ENCODE measurements at regions not wholly inside any gene's neighbourhood (a gene's known extent, or its start where the extent isn't known, plus 50 kb on each side); places are given as distances from the start of the nearest gene placed in this dataset.
A peak's percentile ranks its signal among the peaks of the same experiment; 100 is the strongest.

DNA sequence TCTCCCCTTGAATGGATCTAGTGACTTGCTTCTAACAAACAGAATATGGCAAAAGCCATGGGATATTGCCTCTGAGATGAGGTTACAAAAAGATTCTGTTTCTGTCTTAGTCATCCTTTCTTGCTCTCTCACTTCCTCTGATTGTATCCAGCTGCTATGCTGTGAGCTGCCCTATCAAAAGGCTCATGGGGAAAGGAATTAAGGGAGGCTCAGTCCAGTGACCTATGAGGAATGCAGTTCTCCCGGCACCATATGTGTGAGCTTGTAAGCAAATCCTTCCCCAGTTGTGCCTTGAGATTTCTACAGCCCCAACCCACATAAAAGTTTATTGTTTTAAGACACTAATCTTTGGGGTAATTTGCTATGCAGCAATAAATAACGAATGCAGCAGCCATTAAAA is 183.1 kb downstream of the KLHL28 start:
- H3K27ac ChIP-seq (ENCODE audit: low read length), result no peak overlapping the region
- H2AFZ ChIP-seq (ENCODE audit: low read depth, low read length), result no peak overlapping the region
- peaks cover 10% of the 10 kb centered on the region for H3K4me1 ChIP-seq (ENCODE audit: low read length)
- H3K36me3 ChIP-seq (replicated peaks; ENCODE audit: low read depth, low read length), result no peaks in the 10 kb centered on the region
- H3K4me2 ChIP-seq (ENCODE audit: low read length), result peak overlapping the region; percentile 34
- H3K9ac ChIP-seq (ENCODE audit: low read length), result no peak overlapping the region
- no peaks in the 10 kb centered on the region for H3K79me2 ChIP-seq (ENCODE audit: low read length)
- H3K4me3 ChIP-seq (ENCODE audit: low read length), result no peak overlapping the region
- H3K27me3 ChIP-seq (ENCODE audit: low read depth, low read length), result no peaks in the 10 kb centered on the region
- H4K20me1 ChIP-seq (ENCODE audit: insufficient read depth, low read length), result no peaks in the 10 kb centered on the region
- TF ChIP-seq EZH2phosphoT487 (IDR thresholded peaks at IDR 0.05; ENCODE audit: low read depth), result no peak
- TF ChIP-seq, protein P1, sequence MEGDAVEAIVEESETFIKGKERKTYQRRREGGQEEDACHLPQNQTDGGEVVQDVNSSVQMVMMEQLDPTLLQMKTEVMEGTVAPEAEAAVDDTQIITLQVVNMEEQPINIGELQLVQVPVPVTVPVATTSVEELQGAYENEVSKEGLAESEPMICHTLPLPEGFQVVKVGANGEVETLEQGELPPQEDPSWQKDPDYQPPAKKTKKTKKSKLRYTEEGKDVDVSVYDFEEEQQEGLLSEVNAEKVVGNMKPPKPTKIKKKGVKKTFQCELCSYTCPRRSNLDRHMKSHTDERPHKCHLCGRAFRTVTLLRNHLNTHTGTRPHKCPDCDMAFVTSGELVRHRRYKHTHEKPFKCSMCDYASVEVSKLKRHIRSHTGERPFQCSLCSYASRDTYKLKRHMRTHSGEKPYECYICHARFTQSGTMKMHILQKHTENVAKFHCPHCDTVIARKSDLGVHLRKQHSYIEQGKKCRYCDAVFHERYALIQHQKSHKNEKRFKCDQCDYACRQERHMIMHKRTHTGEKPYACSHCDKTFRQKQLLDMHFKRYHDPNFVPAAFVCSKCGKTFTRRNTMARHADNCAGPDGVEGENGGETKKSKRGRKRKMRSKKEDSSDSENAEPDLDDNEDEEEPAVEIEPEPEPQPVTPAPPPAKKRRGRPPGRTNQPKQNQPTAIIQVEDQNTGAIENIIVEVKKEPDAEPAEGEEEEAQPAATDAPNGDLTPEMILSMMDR (IDR thresholded peaks at IDR 0.05; ENCODE audit: low read depth, low read length), result no peak
- H3K9me3 ChIP-seq (ENCODE audit: insufficient read depth, low read length), result no peaks in the 10 kb centered on the region

DNA sequence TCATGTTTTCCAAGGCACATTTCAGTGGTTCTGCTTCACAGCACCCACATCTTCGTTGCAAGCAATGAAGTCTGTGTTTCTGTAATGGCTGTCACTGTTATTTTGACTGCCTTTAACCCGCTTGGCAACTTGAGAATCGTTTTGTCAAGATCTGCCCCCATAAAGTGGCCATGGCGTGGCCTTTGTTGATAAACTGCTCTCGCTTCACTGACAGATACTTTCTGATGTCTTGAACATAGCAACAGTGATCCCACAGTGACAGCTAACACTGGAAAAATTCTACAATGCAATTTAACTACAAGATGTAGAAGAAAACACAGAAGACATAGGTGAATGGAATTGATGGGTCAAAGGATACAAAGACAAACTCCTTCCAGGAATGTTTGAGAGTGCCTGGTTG is 184.2 kb downstream of the KLHL28 start:
- Histone ChIP-seq H4K20me1 (ENCODE audit: insufficient read depth, low read length) (no peaks in the 10 kb centered on the region), H3K9me3 (ENCODE audit: insufficient read depth, low read length) (no peaks in the 10 kb centered on the region), H2AFZ (ENCODE audit: low read depth, low read length) (no peak overlapping the region), H3K79me2 (ENCODE audit: low read length) (no peaks in the 10 kb centered on the region), H3K9ac (ENCODE audit: low read length) (no peak overlapping the region), H3K27me3 (ENCODE audit: low read depth, low read length) (no peaks in the 10 kb centered on the region), H3K4me1 (ENCODE audit: low read length) (peaks cover 10% of the 10 kb centered on the region), H3K4me2 (ENCODE audit: low read length) (no peak overlapping the region), H3K4me3 (ENCODE audit: low read length) (no peak overlapping the region), H3K36me3 (replicated peaks; ENCODE audit: low read depth, low read length) (no peaks in the 10 kb centered on the region), H3K27ac (ENCODE audit: low read length) (no peak overlapping the region)
- TF ChIP-seq, protein P1 (IDR thresholded peaks at IDR 0.05; ENCODE audit: low read depth, low read length), result no peak
- no peak for TF ChIP-seq EZH2phosphoT487 (IDR thresholded peaks at IDR 0.05; ENCODE audit: low read depth)

DNA sequence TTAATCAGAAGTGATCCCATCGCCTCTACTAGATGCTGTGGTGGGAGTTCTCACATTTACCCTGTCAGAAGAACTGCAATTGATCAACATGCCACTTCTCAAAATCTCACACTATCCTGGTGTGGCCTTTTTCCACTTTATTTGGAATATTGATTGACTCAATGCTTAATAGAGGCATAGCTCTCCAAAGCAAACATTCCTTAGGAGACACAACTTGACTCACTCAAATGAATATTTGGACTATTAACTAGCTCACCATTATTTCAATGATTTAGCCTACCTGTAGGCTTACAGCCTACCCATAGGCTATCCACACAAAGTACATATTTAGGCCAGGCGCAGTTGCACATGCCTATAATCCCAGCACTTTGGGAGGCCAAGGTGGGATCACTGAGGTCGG is 186.5 kb downstream of the KLHL28 start:
- H3K4me2 ChIP-seq (ENCODE audit: low read length), result no peak overlapping the region

DNA sequence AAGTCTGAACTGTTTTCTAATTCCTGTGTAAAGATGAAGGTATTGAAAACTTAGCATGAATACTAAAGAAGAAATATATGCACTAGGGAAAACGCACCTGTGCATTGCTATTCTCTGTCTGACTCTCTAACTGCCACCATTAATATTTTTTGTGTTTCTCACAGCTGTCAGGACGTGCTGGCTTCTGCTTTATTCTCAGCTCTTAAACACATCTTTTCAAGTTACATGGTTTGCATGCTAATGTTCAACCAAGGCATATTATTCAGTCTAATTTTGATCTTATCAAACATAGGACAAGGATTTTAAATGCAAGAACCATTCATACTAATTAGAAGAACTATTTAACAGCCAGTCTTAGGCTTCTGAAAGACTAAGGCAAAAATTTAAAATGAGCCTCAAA is 187.4 kb downstream of the KLHL28 start:
- Histone ChIP-seq H3K4me1 (ENCODE audit: low read length) (peaks cover 10% of the 10 kb centered on the region), H4K20me1 (ENCODE audit: insufficient read depth, low read length) (no peaks in the 10 kb centered on the region), H3K4me3 (ENCODE audit: low read length) (no peak overlapping the region), H3K9me3 (ENCODE audit: insufficient read depth, low read length) (no peaks in the 10 kb centered on the region), H3K79me2 (ENCODE audit: low read length) (no peaks in the 10 kb centered on the region), H3K9ac (ENCODE audit: low read length) (no peak overlapping the region), H3K36me3 (replicated peaks; ENCODE audit: low read depth, low read length) (no peaks in the 10 kb centered on the region), H3K27ac (ENCODE audit: low read length) (no peak overlapping the region), H2AFZ (ENCODE audit: low read depth, low read length) (no peak overlapping the region), H3K4me2 (ENCODE audit: low read length) (no peak overlapping the region), H3K27me3 (ENCODE audit: low read depth, low read length) (no peaks in the 10 kb centered on the region)
- TF ChIP-seq EZH2phosphoT487 (IDR thresholded peaks at IDR 0.05; ENCODE audit: low read depth), result no peak
- TF ChIP-seq, protein P1 (IDR thresholded peaks at IDR 0.05; ENCODE audit: low read depth, low read length), result no peak

More for the DNA sequence above, 186.5 kb downstream of the KLHL28 start:
- H3K27ac ChIP-seq (ENCODE audit: low read length), result no peak overlapping the region
- no peak overlapping the region for H2AFZ ChIP-seq (ENCODE audit: low read depth, low read length)
- H3K4me3 ChIP-seq (ENCODE audit: low read length), result no peak overlapping the region
- no peaks in the 10 kb centered on the region for H4K20me1 ChIP-seq (ENCODE audit: insufficient read depth, low read length)
- H3K9me3 ChIP-seq (ENCODE audit: insufficient read depth, low read length), result no peaks in the 10 kb centered on the region
- no peak for TF ChIP-seq EZH2phosphoT487 (IDR thresholded peaks at IDR 0.05; ENCODE audit: low read depth)
- TF ChIP-seq, protein P1 (IDR thresholded peaks at IDR 0.05; ENCODE audit: low read depth, low read length), result no peak
- H3K79me2 ChIP-seq (ENCODE audit: low read length), result no peaks in the 10 kb centered on the region
- H3K4me1 ChIP-seq (ENCODE audit: low read length), result peaks cover 10% of the 10 kb centered on the region
- H3K27me3 ChIP-seq (ENCODE audit: low read depth, low read length), result no peaks in the 10 kb centered on the region
- H3K36me3 ChIP-seq (replicated peaks; ENCODE audit: low read depth, low read length), result no peaks in the 10 kb centered on the region
- no peak overlapping the region for H3K9ac ChIP-seq (ENCODE audit: low read length)
